GM08714 (cell line): ENCODE measurements at regions not wholly inside any gene's neighbourhood (a gene's known extent, or its start where the extent isn't known, plus 50 kb on each side); places are given as distances from the start of the nearest gene placed in this dataset.
"Not testable (repeated sequence)": the region's sequence is repeated elsewhere in the genome, so short reads cannot be mapped to it uniquely, and the experiment has no call there.

Source experiments
- H3K4me3 ChIP-seq: fragments of 200-500 bp; sonication (Bioruptor generic); 2 replicates; pipeline ENCODE4 v1.5.1; 2014; ENCODE audit warnings: mild to moderate bottlenecking, low read length, inconsistent platforms
- ZNF274 ChIP-seq: IDR thresholded peaks from 2 replicates; pipeline ENCODE4 v1.6.1; 2012; ENCODE audit warnings: mild to moderate bottlenecking, low read depth, low read length

DNA sequence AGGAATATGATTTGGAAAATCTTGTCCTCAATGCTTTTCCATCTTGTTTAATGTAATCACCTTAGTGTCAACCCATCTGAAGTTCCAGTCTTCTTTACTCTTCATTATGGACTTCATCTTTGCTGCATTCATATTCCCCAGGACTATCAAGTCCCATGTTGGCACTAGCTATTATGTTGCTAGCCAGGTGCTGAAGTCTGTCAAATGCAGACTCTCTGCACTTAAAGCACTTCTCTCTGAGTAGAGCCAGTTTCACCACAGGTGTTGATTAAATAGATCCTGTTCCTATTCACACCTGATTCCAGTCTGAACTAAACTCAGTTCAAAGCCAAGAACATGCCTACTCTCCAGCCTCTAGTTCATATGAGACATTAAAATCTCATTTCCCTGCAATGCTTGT lies 75.0 kb upstream of the PKN2 start:
- H3K4me3 ChIP-seq: no peak overlapping the region
- no peak for TF ChIP-seq ZNF274

DNA sequence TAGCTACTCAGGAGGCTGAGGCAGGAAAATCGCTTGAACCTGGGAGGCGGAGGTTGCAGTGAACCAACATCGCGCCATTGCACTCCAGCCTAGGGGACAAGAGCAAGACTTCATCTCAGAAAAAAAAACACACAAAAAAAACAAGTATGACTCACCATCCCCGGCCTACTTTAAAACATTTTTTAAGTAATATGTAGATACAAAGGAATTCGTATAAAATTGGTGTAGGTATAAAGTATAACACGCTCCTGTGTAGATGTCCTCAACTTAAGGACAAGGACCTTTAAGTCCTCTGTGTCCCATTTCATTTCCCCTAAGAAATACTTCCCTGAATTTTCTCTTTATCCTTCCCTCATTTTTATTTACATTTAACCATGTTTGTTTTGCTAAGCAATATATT lies 73.4 kb upstream of the PKN2 start:
- no peak for TF ChIP-seq ZNF274
- no peak overlapping the region for H3K4me3 ChIP-seq

DNA sequence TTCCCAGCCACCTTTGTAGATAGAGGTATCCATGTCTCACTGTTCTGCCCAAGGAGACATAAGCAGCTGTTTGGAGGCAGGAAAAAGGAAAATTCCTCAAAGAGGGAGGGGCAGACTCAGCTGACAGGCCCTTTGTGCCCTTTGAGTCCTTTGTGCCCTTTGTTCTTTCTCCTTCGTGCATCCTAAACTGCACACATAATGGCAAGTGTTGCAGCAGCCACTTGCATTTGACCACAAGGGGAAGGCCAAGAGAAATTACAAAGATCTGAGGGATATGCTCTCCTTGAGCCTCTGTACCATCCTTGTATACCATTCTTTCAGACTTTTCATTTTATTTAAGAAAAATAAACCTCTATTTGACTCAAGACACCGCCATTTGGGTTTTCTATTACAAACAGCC lies 71.8 kb upstream of the PKN2 start:
- no peak overlapping the region for H3K4me3 ChIP-seq
- TF ChIP-seq ZNF274: no peak

GRCh38 chr1:88612773-88613172 lies 71.3 kb upstream of the PKN2 start:
- no peak overlapping the region for H3K4me3 ChIP-seq
- TF ChIP-seq ZNF274: no peak

DNA sequence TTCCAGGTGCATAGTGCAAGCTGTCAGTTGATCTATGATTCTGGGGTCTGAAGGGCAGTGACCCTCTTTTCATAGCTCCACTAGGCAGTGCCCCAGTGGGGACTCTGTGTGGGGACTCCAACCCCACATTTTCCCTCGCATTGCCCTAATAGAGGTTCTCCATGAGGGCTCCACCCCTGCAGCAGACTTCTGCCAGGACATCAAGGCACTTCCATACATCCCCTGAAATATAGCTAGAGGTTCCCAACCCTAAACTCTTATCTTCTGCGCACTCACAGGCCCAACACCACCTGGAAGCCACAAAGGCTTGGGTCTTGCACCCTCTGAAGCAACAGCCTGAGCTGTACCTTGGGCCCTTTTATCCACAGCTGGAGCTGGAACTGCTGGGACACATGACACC lies 65.7 kb upstream of the PKN2 start:
- no peak overlapping the region for H3K4me3 ChIP-seq
- no peak for TF ChIP-seq ZNF274

DNA sequence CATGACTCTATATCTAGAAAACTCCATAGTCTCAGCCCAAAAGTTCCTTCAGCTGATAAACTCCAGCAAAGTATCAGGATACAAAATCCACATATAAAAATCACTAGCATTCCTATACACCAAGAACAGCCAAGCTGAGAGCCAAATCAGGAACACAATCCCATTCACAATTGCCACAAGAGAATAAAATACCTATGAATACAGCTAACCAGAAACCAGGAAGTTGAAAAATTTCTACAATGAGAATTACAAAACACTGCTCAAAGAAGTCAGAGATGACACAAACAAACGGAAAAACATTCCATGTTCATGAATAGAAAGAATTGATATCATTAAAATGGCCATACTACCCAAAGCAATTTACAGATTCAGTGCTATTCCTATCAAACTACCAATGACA lies 61.0 kb upstream of the PKN2 start:
- H3K4me3 ChIP-seq: not testable (repeated sequence)
